NOMO-1 treated with DMSO at 0.1 percent for 48 hours (cell line): ENCODE measurements at regions not wholly inside any gene's neighbourhood (a gene's known extent, or its start where the extent isn't known, plus 50 kb on each side); places are given as distances from the start of the nearest gene placed in this dataset.

Source experiments
- DNase-seq: peaks from one replicate; lab custom pipeline; 2025; ENCODE audit not compliant: unreplicated experiment; lab: John Stamatoyannopoulos, UW

DNA sequence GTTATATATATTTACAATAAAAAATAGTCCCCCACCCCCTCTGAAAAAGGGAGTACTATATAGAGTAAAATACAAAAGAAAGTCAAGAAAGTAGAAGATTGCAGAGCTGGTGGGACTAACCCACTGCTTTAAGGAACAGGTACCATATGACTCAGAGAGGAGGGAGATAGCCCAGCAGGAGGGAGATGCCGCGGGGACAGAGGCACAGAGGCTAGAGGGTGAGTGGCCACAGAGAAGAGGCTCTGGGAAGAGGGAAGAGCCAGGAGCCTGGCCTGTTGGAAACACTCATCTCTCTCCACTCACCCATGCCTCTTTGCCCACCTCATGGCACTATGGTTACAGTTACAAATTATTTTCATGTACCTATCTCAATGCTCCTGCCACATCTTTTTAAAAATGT is 53.6 kb upstream of the LYVE1 start:
- no peak for DNase-seq

GRCh38 chr11:10619131-10619680 is 50.7 kb upstream of the LYVE1 start:
- no peak for DNase-seq

GRCh38 chr11:10618490-10618889 is 50.0 kb upstream of the LYVE1 start:
- DNase-seq = no peak
